A549 (cell line): ENCODE measurements at regions not wholly inside any gene's neighbourhood (a gene's known extent, or its start where the extent isn't known, plus 50 kb on each side); places are given as distances from the start of the nearest gene placed in this dataset.

ENCODE experiments used
- ATAC-seq, 2 experiments: fragments of 200-7000 bp in 1 of 2; fragments of >200 bp in 1 of 2; cut with Nextera tagmentation in 1 of 2; cut with Tn5 transposase in 1 of 2; 3 replicates each; pipeline versions ENCODE4 v1.8.0 to v1.9.1; 2018 to 2020; ENCODE audit warnings: mild to moderate bottlenecking in 1 of 2, moderate library complexity in 1 of 2
- CTCF ChIA-PET: fragments of 300-600 bp; sonication (Branson Sonifier 250); formaldehyde crosslinking; extraction: SDS; loops from one replicate; lab custom pipeline; 2021; ENCODE audit warnings: antibody characterized with exemption, inconsistent platforms; lab: Yijun Ruan, JAX
- POLR2A ChIA-PET: fragments of 350-600 bp; formaldehyde crosslinking; extraction: SDS; loops from one replicate; lab custom pipeline; 2021; ENCODE audit warnings: antibody characterized with exemption, inconsistent platforms; lab: Yijun Ruan, JAX
- DNase-seq, 2 experiments: peaks; one replicate each; pipeline versions ENCODE4 v3.0.0 to v3.0.0-alpha.2; 2011 to 2016; ENCODE audit warnings: low read depth in 1 of 2, low spot score in 1 of 2
- FAIRE-seq: peaks from 2 replicates; lab custom pipeline; 2011; peaks lifted over from hg19 to GRCh38; lab: Jason Lieb, UNC
- H3K27ac ChIP-seq, 2 experiments: fragments of >200 bp; sonication (Bioruptor Twin); formaldehyde crosslinking; 3 replicates each; pipeline ENCODE4 v1.5.1; 2016 to 2017
- H3K4me1 ChIP-seq: fragments of >200 bp; sonication (Bioruptor Twin); formaldehyde crosslinking; 3 replicates; pipeline ENCODE4 v1.6.1; 2016
- H3K4me2 ChIP-seq: fragments of >200 bp; sonication (Bioruptor Twin); formaldehyde crosslinking; 3 replicates; pipeline ENCODE4 v1.6.1; 2016
- H3K4me3 ChIP-seq: fragments of >200 bp; sonication (Bioruptor Twin); formaldehyde crosslinking; 3 replicates; pipeline ENCODE4 v1.5.1; 2016
- H3K9me3 ChIP-seq: fragments of >200 bp; sonication (Bioruptor Twin); formaldehyde crosslinking; 3 replicates; pipeline ENCODE4 v1.6.1; 2016
- BHLHE40 ChIP-seq: IDR thresholded peaks from 2 replicates; pipeline ENCODE4 v1.6.1; 2012; ENCODE audit warnings: low read depth, low read length, inconsistent platforms
- CTCF ChIP-seq: fragments of >200 bp; sonication (Bioruptor Twin); formaldehyde crosslinking; IDR thresholded peaks from 3 replicates; pipeline ENCODE4 v1.5.1; 2016
- E2F6 ChIP-seq: IDR thresholded peaks from 2 replicates; pipeline ENCODE4 v1.6.1; 2012; ENCODE audit warnings: low read depth, borderline replicate concordance
- FOSL2 ChIP-seq, 2 experiments: fragments of 450-650 bp in 1 of 2; fragments of >200 bp in 1 of 2; sonication (Bioruptor Twin) in 1 of 2; formaldehyde crosslinking; IDR thresholded peaks; 2 replicates each; pipeline versions ENCODE4 v1.5.0 to v1.6.1; 2016 to 2020; ENCODE audit warnings: mild to moderate bottlenecking in 1 of 2, moderate library complexity in 1 of 2
- GATA3 ChIP-seq: IDR thresholded peaks from 2 replicates; pipeline ENCODE4 v1.6.1; 2012; ENCODE audit warnings: borderline replicate concordance
- HES2 ChIP-seq: fragments of >200 bp; sonication (Bioruptor Twin); formaldehyde crosslinking; IDR thresholded peaks from 2 replicates; pipeline ENCODE4 v1.6.1; 2016
- HMGXB4 ChIP-seq: fragments of 250-450 bp; sonication (Bioruptor Pico); IDR thresholded peaks from 2 replicates; pipeline ENCODE4 v1.5.0; 2021; ENCODE audit warnings: mild to moderate bottlenecking, moderate library complexity, borderline replicate concordance
- HOXB13 ChIP-seq: fragments of 250-450 bp; sonication (Bioruptor Pico); IDR thresholded peaks from 2 replicates; pipeline ENCODE4 v1.5.0; 2020; ENCODE audit warnings: low read depth, mild to moderate bottlenecking, moderate library complexity
- HOXB5 ChIP-seq: fragments of 250-450 bp; sonication (Bioruptor Pico); IDR thresholded peaks from 2 replicates; pipeline ENCODE4 v1.5.0; 2020; ENCODE audit warnings: mild to moderate bottlenecking, moderate library complexity
- JUN ChIP-seq, 2 experiments: fragments of >200 bp; sonication (Bioruptor Twin); formaldehyde crosslinking; IDR thresholded peaks; 2 replicates in 1 of 2; 3 replicates in 1 of 2; pipeline ENCODE4 v1.6.1; 2016 to 2017
- NFE2L2 ChIP-seq: fragments of 150-350 bp; conservative IDR thresholded peaks from 2 replicates; pipeline ENCODE4 v1.6.1; 2014; ENCODE audit warnings: low read length
- NR3C1 ChIP-seq: fragments of >200 bp; sonication (Bioruptor Twin); formaldehyde crosslinking; IDR thresholded peaks from 3 replicates; pipeline ENCODE4 v1.6.1; 2017
- PHF8 ChIP-seq: fragments of 200-600 bp; sonication (generic); IDR thresholded peaks from 2 replicates; pipeline ENCODE4 v1.6.1; 2016; ENCODE audit warnings: low read depth, mild to moderate bottlenecking, antibody characterized with exemption, moderate library complexity, borderline replicate concordance
- POLR2A ChIP-seq: IDR thresholded peaks from 2 replicates; pipeline ENCODE4 v1.6.1; 2012; ENCODE audit warnings: mild to moderate bottlenecking, low read length
- POLR2AphosphoS2 ChIP-seq: conservative IDR thresholded peaks from 2 replicates; pipeline ENCODE4 v1.6.1; 2012; ENCODE audit warnings: low read length, improper control_type of control experiment, inconsistent platforms
- RCOR1 ChIP-seq: fragments of 150-350 bp; IDR thresholded peaks from 2 replicates; pipeline ENCODE4 v1.6.1; 2014; ENCODE audit warnings: antibody characterized with exemption, low read length, low read depth
- RNF2 ChIP-seq: fragments of 200-600 bp; sonication (generic); IDR thresholded peaks from 2 replicates; pipeline ENCODE4 v1.6.1; 2016; ENCODE audit warnings: low read depth, mild to moderate bottlenecking, antibody characterized with exemption, moderate library complexity, borderline replicate concordance
- SREBF2 ChIP-seq: fragments of 450-650 bp; IDR thresholded peaks from 2 replicates; pipeline ENCODE4 v1.6.1; 2014; ENCODE audit warnings: mild to moderate bottlenecking, moderate library complexity
- TFCP2L1 ChIP-seq: fragments of 250-450 bp; sonication (Bioruptor Pico); IDR thresholded peaks from 2 replicates; pipeline ENCODE4 v1.5.0; 2021; ENCODE audit warnings: mild to moderate bottlenecking
- USF2 ChIP-seq: fragments of 450-650 bp; IDR thresholded peaks from 2 replicates; pipeline ENCODE4 v1.6.1; 2014; ENCODE audit warnings: antibody characterized with exemption
- ZC3H11A ChIP-seq: fragments of 450-650 bp; IDR thresholded peaks from 2 replicates; pipeline ENCODE4 v1.6.1; 2014; ENCODE audit warnings: antibody characterized with exemption, mild to moderate bottlenecking
- ZFP36 ChIP-seq: fragments of 450-650 bp; IDR thresholded peaks from 2 replicates; pipeline ENCODE4 v1.6.1; 2014; ENCODE audit warnings: borderline replicate concordance; ENCODE audit not compliant: partially characterized antibody
- ZNF302 ChIP-seq: fragments of 250-450 bp; sonication (Bioruptor Pico); IDR thresholded peaks from 2 replicates; pipeline ENCODE4 v1.9.0; 2021; ENCODE audit warnings: inconsistent platforms, mild to moderate bottlenecking, moderate library complexity
- WGBS: methylation state at CpG from one replicate; pipeline ENCODE4 v1.1.6; 2017; ENCODE audit errors: missing lambda C conversion rate; 5-methylcytosine and 5-hydroxymethylcytosine counted together

- Histone ChIP-seq H3K4me2 (no peak overlapping the region), H3K9me3 (no peaks in the 10 kb centered on the region), H3K4me1 (no peaks in the 10 kb centered on the region; the same call in 2 of the 3 replicates), H3K27ac (no peak overlapping the region), H3K4me3 (no peak overlapping the region)
- DNase-seq, result no peak
- CTCF ChIA-PET, result interaction anchor here (1.1 to 1.8 kb wide), 2 partner anchors 10 to 25 kb away, joined by 3 to 4 read pairs; no protein-coding TSS in a partner anchor
- POLR2A ChIA-PET, result no interaction called here
- TF ChIP-seq ZFP36 (peak; percentile 48), POLR2AphosphoS2 (no peak), RNF2 (peak; percentile 63; the same call in 1 of the 2 replicates)
- 11% methylated on average over 7 of the region's 10 CpGs for WGBS
- no peak for FAIRE-seq
- ATAC-seq, result no peak
Observed at GRCh38 chr20:48166082-48166835, 381.0 kb upstream of the SULF2 start.

GRCh38 chr20:48165401-48165685 lies 380.1 kb upstream of the SULF2 start:
- DNase-seq (no peak), ATAC-seq (no peak), FAIRE-seq (no peak)
- POLR2A ChIA-PET, result no interaction called here
- no peaks in the 10 kb centered on the region; the same call in 2 of the 3 replicates for H3K4me1 ChIP-seq
- no peaks in the 10 kb centered on the region for H3K9me3 ChIP-seq
- H3K27ac ChIP-seq, result no peak overlapping the region
- no peak overlapping the region for H3K4me3 ChIP-seq
- CTCF ChIA-PET, result interaction anchor here (1.1 kb wide), 1 partner anchor 24 kb away, joined by 3 read pairs; no protein-coding TSS in a partner anchor
- 73% methylated on average over 9 of the region's 9 CpGs for WGBS
- H3K4me2 ChIP-seq, result no peak overlapping the region
- TF ChIP-seq HOXB13 (CRISPR knock-in tag) (no peak), SREBF2 (no peak), E2F6 (no peak), TFCP2L1 (CRISPR knock-in tag) (no peak), GATA3 (no peak), RCOR1 (no peak), NFE2L2 (no peak), BHLHE40 (no peak), HMGXB4 (CRISPR knock-in tag) (no peak), USF2 (no peak)

- CTCF ChIA-PET, result interaction anchor here (1.1 kb wide), 1 partner anchor 23 kb away, joined by 3 read pairs; no protein-coding TSS in a partner anchor
- no peak for TF ChIP-seq CTCF
- no peak for TF ChIP-seq PHF8
- no peak for TF ChIP-seq HOXB5 (CRISPR knock-in tag)
- no peak for TF ChIP-seq GATA3
- no peak for TF ChIP-seq NFE2L2
- TF ChIP-seq ZFP36, result no peak
- no peak for TF ChIP-seq SREBF2
- no peak for TF ChIP-seq BHLHE40
- no peak for TF ChIP-seq RCOR1
- TF ChIP-seq NR3C1, result no peak
- TF ChIP-seq JUN (IDR thresholded peaks at IDR 0.05), result no peak
- TF ChIP-seq POLR2A, result no peak
- TF ChIP-seq HES2, result no peak
- no peak for TF ChIP-seq FOSL2 (IDR thresholded peaks at IDR 0.05)
- TF ChIP-seq FOSL2 (CRISPR knock-in tag; IDR thresholded peaks at IDR 0.05), result no peak
- no peak for TF ChIP-seq HMGXB4 (CRISPR knock-in tag)
- TF ChIP-seq ZNF302, result no peak
- no peak for TF ChIP-seq ZC3H11A
- TF ChIP-seq, all 56 proteins: peak for 0
- Histone ChIP-seq H3K4me1 (no peaks in the 10 kb centered on the region; the same call in 2 of the 3 replicates), H3K27ac (no peak overlapping the region), H3K9me3 (no peaks in the 10 kb centered on the region), H3K4me2 (no peak overlapping the region), H3K4me3 (no peak overlapping the region)
- FAIRE-seq, result no peak
- no peak for DNase-seq
- no peak for ATAC-seq
- POLR2A ChIA-PET, result no interaction called here
- 39% methylated on average over 17 of the region's 17 CpGs for WGBS
Observed at GRCh38 chr20:48164566-48165400, 379.5 kb upstream of the SULF2 start.
